ENCODE measurements at regions not wholly inside any gene's neighbourhood (a gene's known extent, or its start where the extent isn't known, plus 50 kb on each side); places are given as distances from the start of the nearest gene placed in this dataset.

DNA sequence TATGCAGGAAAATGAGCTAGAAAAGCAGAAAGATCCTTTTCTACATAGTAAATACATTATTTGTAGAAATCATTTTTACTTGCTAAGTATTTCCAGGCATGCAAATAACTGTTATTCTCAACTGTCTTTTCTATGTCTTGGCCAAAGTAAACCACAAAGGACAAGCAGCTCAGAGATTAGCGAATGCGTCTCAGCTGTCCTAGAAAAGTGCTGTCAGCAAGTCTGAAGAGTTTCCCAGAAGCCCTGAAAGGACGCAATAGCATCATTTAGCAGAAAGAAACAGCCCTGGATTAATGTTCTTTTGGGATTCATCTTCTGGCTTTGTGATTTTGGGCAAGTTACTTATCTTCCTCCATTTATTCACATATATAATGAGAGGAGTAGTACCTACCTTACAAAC, 100.3 kb downstream of the ZIC1 start:
- no peaks in the 10 kb centered on the region for H3K9me1 ChIP-seq (ENCODE audit: control insufficient read depth, extremely low read depth, insufficient read depth, low read length)
- H3K79me2 ChIP-seq (ENCODE audit: control insufficient read depth, insufficient read depth, low read length): no peaks in the 10 kb centered on the region
- no peaks in the 10 kb centered on the region for H3K4me1 ChIP-seq (ENCODE audit: control insufficient read depth, extremely low read depth, insufficient read depth, low read length)
- no peak overlapping the region for H3K4me3 ChIP-seq (ENCODE audit: control insufficient read depth in 2 of 3, extremely low read depth in 1 of 3, insufficient read depth in 2 of 3, low read depth in 1 of 3, low read length in 3 of 3)
- no peak overlapping the region for H3K9ac ChIP-seq (ENCODE audit: control insufficient read depth, extremely low read depth, insufficient read depth, low read length)
- H3K36me3 ChIP-seq (ENCODE audit: control insufficient read depth in 2 of 2, extremely low read depth in 1 of 2, insufficient read depth in 2 of 2, low read length in 2 of 2): no peaks in the 10 kb centered on the region
- H4K20me1 ChIP-seq (ENCODE audit: control insufficient read depth, extremely low read depth, insufficient read depth, low read length): no peaks in the 10 kb centered on the region
- dilution Hi-C loops (cut with MboI; ENCODE audit: extremely low pct_ligation_motif_present, low sequenced_read_pairs): no loop called here
- no peak overlapping the region for H2AFZ ChIP-seq (ENCODE audit: control insufficient read depth, low read length)
- no peak for DNase-seq (ENCODE audit: low read depth, low spot score)
- no peaks in the 10 kb centered on the region for H3K9me3 ChIP-seq (ENCODE audit: control insufficient read depth, low read depth, low read length)
- no peak overlapping the region for H3K4me2 ChIP-seq (ENCODE audit: control insufficient read depth, extremely low read depth, insufficient read depth, low read depth, low read length)
- H3K27me3 ChIP-seq (ENCODE audit: control insufficient read depth, extremely low read depth, insufficient read depth, low read length): no peaks in the 10 kb centered on the region
- TF ChIP-seq, protein P1, sequence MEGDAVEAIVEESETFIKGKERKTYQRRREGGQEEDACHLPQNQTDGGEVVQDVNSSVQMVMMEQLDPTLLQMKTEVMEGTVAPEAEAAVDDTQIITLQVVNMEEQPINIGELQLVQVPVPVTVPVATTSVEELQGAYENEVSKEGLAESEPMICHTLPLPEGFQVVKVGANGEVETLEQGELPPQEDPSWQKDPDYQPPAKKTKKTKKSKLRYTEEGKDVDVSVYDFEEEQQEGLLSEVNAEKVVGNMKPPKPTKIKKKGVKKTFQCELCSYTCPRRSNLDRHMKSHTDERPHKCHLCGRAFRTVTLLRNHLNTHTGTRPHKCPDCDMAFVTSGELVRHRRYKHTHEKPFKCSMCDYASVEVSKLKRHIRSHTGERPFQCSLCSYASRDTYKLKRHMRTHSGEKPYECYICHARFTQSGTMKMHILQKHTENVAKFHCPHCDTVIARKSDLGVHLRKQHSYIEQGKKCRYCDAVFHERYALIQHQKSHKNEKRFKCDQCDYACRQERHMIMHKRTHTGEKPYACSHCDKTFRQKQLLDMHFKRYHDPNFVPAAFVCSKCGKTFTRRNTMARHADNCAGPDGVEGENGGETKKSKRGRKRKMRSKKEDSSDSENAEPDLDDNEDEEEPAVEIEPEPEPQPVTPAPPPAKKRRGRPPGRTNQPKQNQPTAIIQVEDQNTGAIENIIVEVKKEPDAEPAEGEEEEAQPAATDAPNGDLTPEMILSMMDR (optimal IDR thresholded peaks at IDR 0.05 in 1 of 3, IDR thresholded peaks at IDR 0.05 in 1 of 3, conservative IDR thresholded peaks at IDR 0.05 in 1 of 3; ENCODE audit: extremely low read depth in 1 of 3, insufficient read depth in 2 of 3, low read length in 3 of 3): no peak
- no peak for TF ChIP-seq EZH2 (IDR thresholded peaks at IDR 0.05; ENCODE audit: low read length)
- no peak overlapping the region for H3K27ac ChIP-seq (ENCODE audit: control insufficient read depth, insufficient read depth, low read length)
- FAIRE-seq: no peak

GRCh38 chr3:147513785-147514184, 104.6 kb downstream of the ZIC1 start:
- TF ChIP-seq EZH2 (IDR thresholded peaks at IDR 0.05; ENCODE audit: low read length): no peak
- TF ChIP-seq, protein P1 (optimal IDR thresholded peaks at IDR 0.05 in 1 of 3, IDR thresholded peaks at IDR 0.05 in 1 of 3, conservative IDR thresholded peaks at IDR 0.05 in 1 of 3; ENCODE audit: extremely low read depth in 1 of 3, insufficient read depth in 2 of 3, low read length in 3 of 3): no peak
- no peak overlapping the region for H3K9ac ChIP-seq (ENCODE audit: control insufficient read depth, extremely low read depth, insufficient read depth, low read length)

More at GRCh38 chr3:147513785-147514184, 104.6 kb downstream of the ZIC1 start:
- H3K79me2 ChIP-seq (ENCODE audit: control insufficient read depth, insufficient read depth, low read length): no peaks in the 10 kb centered on the region
- no peak overlapping the region for H3K4me2 ChIP-seq (ENCODE audit: control insufficient read depth, extremely low read depth, insufficient read depth, low read depth, low read length)
- no peak for FAIRE-seq
- H3K4me3 ChIP-seq (ENCODE audit: control insufficient read depth in 2 of 3, extremely low read depth in 1 of 3, insufficient read depth in 2 of 3, low read depth in 1 of 3, low read length in 3 of 3): no peak overlapping the region
- no peak overlapping the region for H3K27ac ChIP-seq (ENCODE audit: control insufficient read depth, insufficient read depth, low read length)
- H3K4me1 ChIP-seq (ENCODE audit: control insufficient read depth, extremely low read depth, insufficient read depth, low read length): no peaks in the 10 kb centered on the region
- no peaks in the 10 kb centered on the region for H3K9me3 ChIP-seq (ENCODE audit: control insufficient read depth, low read depth, low read length)
- H2AFZ ChIP-seq (ENCODE audit: control insufficient read depth, low read length): no peak overlapping the region
- H4K20me1 ChIP-seq (ENCODE audit: control insufficient read depth, extremely low read depth, insufficient read depth, low read length): no peaks in the 10 kb centered on the region
- dilution Hi-C loops (cut with MboI; ENCODE audit: extremely low pct_ligation_motif_present, low sequenced_read_pairs): no loop called here
- H3K27me3 ChIP-seq (ENCODE audit: control insufficient read depth, extremely low read depth, insufficient read depth, low read length): no peaks in the 10 kb centered on the region
- H3K36me3 ChIP-seq (ENCODE audit: control insufficient read depth in 2 of 2, extremely low read depth in 1 of 2, insufficient read depth in 2 of 2, low read length in 2 of 2): no peaks in the 10 kb centered on the region
- no peak for DNase-seq (ENCODE audit: low read depth, low spot score)
- H3K9me1 ChIP-seq (ENCODE audit: control insufficient read depth, extremely low read depth, insufficient read depth, low read length): no peaks in the 10 kb centered on the region

All from keratinocyte (primary cell).